Activated T-helper 2 cell treated with anti-CD3 and anti-CD28 coated beads, Interferon-gamma antibody, Interleukin-2, Interleukin-4, amounts not matched to agents 10 μg/mL and 5 μg/mL and 100 μg/mL, durations not matched to agents 14 hours and 24 hours and 36 hours (primary cell): ENCODE measurements at regions not wholly inside any gene's neighbourhood (a gene's known extent, or its start where the extent isn't known, plus 50 kb on each side); places are given as distances from the start of the nearest gene placed in this dataset.

ENCODE experiments used
- DNase-seq: peaks from one replicate; pipeline ENCODE4 v3.0.0; 2021; ENCODE audit warnings: low spot score
- H3K27ac Mint-ChIP-seq: one replicate; pipeline ENCODE4 v1.8.0; 2021; ENCODE audit warnings: mixed read lengths
- H3K27me3 Mint-ChIP-seq: one replicate; pipeline ENCODE4 v1.8.0; 2021; ENCODE audit warnings: low read depth, mixed read lengths
- H3K36me3 Mint-ChIP-seq: one replicate; pipeline ENCODE4 v1.8.0; 2021; ENCODE audit warnings: low read depth, mixed read lengths
- H3K4me1 Mint-ChIP-seq: one replicate; pipeline ENCODE4 v1.8.0; 2021; ENCODE audit warnings: low read depth, mixed read lengths
- H3K4me3 Mint-ChIP-seq: one replicate; pipeline ENCODE4 v1.8.0; 2021; ENCODE audit warnings: low read depth, mild to moderate bottlenecking, moderate library complexity, mixed read lengths
- H3K9me3 Mint-ChIP-seq: one replicate; pipeline ENCODE4 v1.8.0; 2021; ENCODE audit warnings: mixed read lengths
- intact Hi-C: fragments of 100-400 bp; cut with micrococcal nuclease; formaldehyde crosslinking; loops from one replicate; pipeline ENCODE4 v1.15.1; 2023

GRCh38 chr15:91490211-91490610 lies 363.3 kb upstream of the SLCO3A1 start:
- no peak for DNase-seq
- Mint-ChIP-seq H3K4me1 (no peaks in the 10 kb centered on the region), H3K4me3 (no peak overlapping the region), H3K27me3 (peaks cover 18% of the 10 kb centered on the region), H3K9me3 (no peaks in the 10 kb centered on the region), H3K27ac (no peak overlapping the region), H3K36me3 (no peaks in the 10 kb centered on the region)
- intact Hi-C loops: no loop called here

GRCh38 chr15:91491101-91491950 lies 362.2 kb upstream of the SLCO3A1 start:
- no peaks in the 10 kb centered on the region for H3K36me3 Mint-ChIP-seq
- H3K27ac Mint-ChIP-seq: no peak overlapping the region
- no peak overlapping the region for H3K4me3 Mint-ChIP-seq
- no peaks in the 10 kb centered on the region for H3K9me3 Mint-ChIP-seq
- intact Hi-C loops: no loop called here
- H3K4me1 Mint-ChIP-seq: no peaks in the 10 kb centered on the region
- H3K27me3 Mint-ChIP-seq: peaks cover 18% of the 10 kb centered on the region
- no peak for DNase-seq

- intact Hi-C loops: no loop called here
- no peaks in the 10 kb centered on the region for H3K36me3 Mint-ChIP-seq
- no peaks in the 10 kb centered on the region for H3K9me3 Mint-ChIP-seq
- no peak overlapping the region for H3K4me3 Mint-ChIP-seq
- DNase-seq: no peak
- H3K27ac Mint-ChIP-seq: no peak overlapping the region
- H3K27me3 Mint-ChIP-seq: peaks cover 19% of the 10 kb centered on the region
- H3K4me1 Mint-ChIP-seq: no peaks in the 10 kb centered on the region
Measured at GRCh38 chr15:91496754-91497691, 356.5 kb upstream of the SLCO3A1 start.

- peaks cover 12% of the 10 kb centered on the region for H3K27me3 Mint-ChIP-seq
- no peaks in the 10 kb centered on the region for H3K36me3 Mint-ChIP-seq
- H3K27ac Mint-ChIP-seq: no peak overlapping the region
- H3K4me1 Mint-ChIP-seq: no peaks in the 10 kb centered on the region
- H3K9me3 Mint-ChIP-seq: no peaks in the 10 kb centered on the region
- H3K4me3 Mint-ChIP-seq: no peak overlapping the region
- intact Hi-C loops: no loop called here
- no peak for DNase-seq
Measured at GRCh38 chr15:91498046-91498748, 355.3 kb upstream of the SLCO3A1 start.

GRCh38 chr15:91498749-91499062 lies 354.8 kb upstream of the SLCO3A1 start:
- DNase-seq: no peak
- intact Hi-C loops: no loop called here
- no peaks in the 10 kb centered on the region for H3K9me3 Mint-ChIP-seq
- H3K4me3 Mint-ChIP-seq: no peak overlapping the region
- H3K36me3 Mint-ChIP-seq: no peaks in the 10 kb centered on the region
- H3K4me1 Mint-ChIP-seq: no peaks in the 10 kb centered on the region
- no peak overlapping the region for H3K27ac Mint-ChIP-seq
- H3K27me3 Mint-ChIP-seq: peaks cover 12% of the 10 kb centered on the region

GRCh38 chr15:91499774-91500383 lies 353.6 kb upstream of the SLCO3A1 start:
- H3K27me3 Mint-ChIP-seq: peaks cover 12% of the 10 kb centered on the region

GRCh38 chr15:91508633-91509032 lies 344.9 kb upstream of the SLCO3A1 start:
- no peak overlapping the region for H3K4me3 Mint-ChIP-seq
- no peaks in the 10 kb centered on the region for H3K9me3 Mint-ChIP-seq
- intact Hi-C loops: no loop called here
- H3K27ac Mint-ChIP-seq: no peak overlapping the region
- H3K36me3 Mint-ChIP-seq: no peaks in the 10 kb centered on the region
- no peak for DNase-seq
- no peaks in the 10 kb centered on the region for H3K4me1 Mint-ChIP-seq
- H3K27me3 Mint-ChIP-seq: peaks cover 10% of the 10 kb centered on the region

More at GRCh38 chr15:91499774-91500383, 353.6 kb upstream of the SLCO3A1 start:
- Mint-ChIP-seq H3K9me3 (no peaks in the 10 kb centered on the region), H3K27ac (no peak overlapping the region), H3K4me1 (no peaks in the 10 kb centered on the region), H3K4me3 (no peak overlapping the region), H3K36me3 (no peaks in the 10 kb centered on the region)
- no peak for DNase-seq
- intact Hi-C loops: no loop called here

- Mint-ChIP-seq H3K4me3 (no peak overlapping the region), H3K9me3 (no peaks in the 10 kb centered on the region), H3K4me1 (no peaks in the 10 kb centered on the region), H3K36me3 (no peaks in the 10 kb centered on the region), H3K27ac (no peak overlapping the region), H3K27me3 (peaks cover 10% of the 10 kb centered on the region)
- DNase-seq: no peak
- intact Hi-C loops: no loop called here
Measured at GRCh38 chr15:91514147-91514546, 339.4 kb upstream of the SLCO3A1 start.

GRCh38 chr15:91515188-91515754 lies 338.2 kb upstream of the SLCO3A1 start:
- H3K27me3 Mint-ChIP-seq: peaks cover 10% of the 10 kb centered on the region
- no peaks in the 10 kb centered on the region for H3K36me3 Mint-ChIP-seq
- H3K4me3 Mint-ChIP-seq: no peak overlapping the region
- no peak overlapping the region for H3K27ac Mint-ChIP-seq
- H3K9me3 Mint-ChIP-seq: no peaks in the 10 kb centered on the region
- DNase-seq: no peak
- intact Hi-C loops: no loop called here
- no peaks in the 10 kb centered on the region for H3K4me1 Mint-ChIP-seq

- no peak for DNase-seq
- Mint-ChIP-seq H3K4me3 (no peak overlapping the region), H3K27ac (no peak overlapping the region), H3K36me3 (no peaks in the 10 kb centered on the region), H3K9me3 (no peaks in the 10 kb centered on the region), H3K4me1 (no peaks in the 10 kb centered on the region), H3K27me3 (peaks cover 5% of the 10 kb centered on the region)
- intact Hi-C loops: no loop called here
Measured at GRCh38 chr15:91516866-91517265, 336.6 kb upstream of the SLCO3A1 start.

- Mint-ChIP-seq H3K9me3 (no peaks in the 10 kb centered on the region), H3K36me3 (no peaks in the 10 kb centered on the region), H3K4me1 (no peaks in the 10 kb centered on the region), H3K27ac (no peak overlapping the region), H3K27me3 (peaks cover 3% of the 10 kb centered on the region), H3K4me3 (no peak overlapping the region)
- DNase-seq: no peak
- intact Hi-C loops: no loop called here
Measured at GRCh38 chr15:91517491-91518200, 335.9 kb upstream of the SLCO3A1 start.

GRCh38 chr15:91520850-91521249 lies 332.7 kb upstream of the SLCO3A1 start:
- no peak overlapping the region for H3K27ac Mint-ChIP-seq
- no peak for DNase-seq
- peaks cover 3% of the 10 kb centered on the region for H3K27me3 Mint-ChIP-seq
- H3K36me3 Mint-ChIP-seq: no peaks in the 10 kb centered on the region
- H3K4me3 Mint-ChIP-seq: no peak overlapping the region
- intact Hi-C loops: loop anchor here (5.0 kb wide), 1 partner anchor 219 kb away; no protein-coding TSS in a partner anchor
- no peaks in the 10 kb centered on the region for H3K9me3 Mint-ChIP-seq
- H3K4me1 Mint-ChIP-seq: no peaks in the 10 kb centered on the region
